H1 (cell line): ENCODE measurements at regions not wholly inside any gene's neighbourhood (a gene's known extent, or its start where the extent isn't known, plus 50 kb on each side); places are given as distances from the start of the nearest gene placed in this dataset.

Experiments used
- CHD7 ChIP-seq: fragments of 300-600 bp; sonication (generic); IDR thresholded peaks from 2 replicates; pipeline ENCODE4 v1.7.1; 2012; ENCODE audit warnings: low read length, moderate library complexity, mild to moderate bottlenecking, inconsistent platforms; ENCODE audit not compliant: insufficient replicate concordance

- no peak for TF ChIP-seq CHD7
These were observed 4786.8 kb upstream of the OR11H1 start (continued) for GRCh38 chr22:10741210-10741609.
